HG02610 (cell line): ENCODE measurements at regions not wholly inside any gene's neighbourhood (a gene's known extent, or its start where the extent isn't known, plus 50 kb on each side); places are given as distances from the start of the nearest gene placed in this dataset.

Experiments used
- ATAC-seq: cut with Tn5 transposase; IDR thresholded peaks from one replicate; pipeline ENCODE4 v1.9.1; 2021; ENCODE audit warnings: mild to moderate bottlenecking, moderate library complexity; ENCODE audit not compliant: unreplicated experiment

- ATAC-seq, result no peak
Observed at GRCh38 chr10:78504181-78504580, 470.5 kb downstream of the RPS24 start.

DNA sequence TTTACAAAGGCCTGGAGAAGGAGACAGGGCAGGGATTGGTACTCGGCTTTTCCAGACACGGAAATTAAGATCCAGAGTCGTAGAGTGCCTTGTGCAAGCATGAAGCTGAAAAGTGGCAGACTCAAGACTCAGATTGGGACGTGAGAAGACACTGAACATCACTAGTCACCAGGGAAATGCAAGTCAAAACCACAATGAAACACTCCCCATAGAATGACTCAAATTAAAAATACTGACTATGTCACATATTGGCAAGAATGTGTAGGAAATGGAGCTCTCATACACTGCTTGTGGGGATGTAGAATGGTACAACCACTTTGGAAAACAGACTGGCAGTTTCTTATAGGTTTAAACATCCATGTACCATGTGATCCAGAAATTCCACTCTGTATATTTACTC is 472.0 kb downstream of the RPS24 start:
- ATAC-seq, result no peak

DNA sequence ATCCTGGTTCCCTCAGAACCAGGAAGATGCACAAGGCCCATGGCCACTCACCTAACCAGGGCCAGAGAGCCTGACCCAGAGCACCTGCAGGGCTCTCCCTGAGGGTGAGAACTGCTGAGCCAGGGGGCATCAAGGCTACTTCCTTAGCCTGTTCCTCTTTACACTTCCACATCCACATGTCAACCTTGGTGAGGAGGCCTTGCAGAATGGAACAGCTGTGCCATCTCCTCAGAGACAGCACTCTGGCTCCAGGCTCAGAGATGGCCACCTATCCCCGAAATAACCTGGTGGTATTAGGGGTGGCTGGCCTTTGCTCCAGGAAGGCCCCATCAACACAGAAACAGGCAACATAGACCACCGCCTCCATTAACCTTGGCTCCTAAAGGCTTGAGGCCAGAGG is 473.0 kb downstream of the RPS24 start:
- ATAC-seq, result no peak

DNA sequence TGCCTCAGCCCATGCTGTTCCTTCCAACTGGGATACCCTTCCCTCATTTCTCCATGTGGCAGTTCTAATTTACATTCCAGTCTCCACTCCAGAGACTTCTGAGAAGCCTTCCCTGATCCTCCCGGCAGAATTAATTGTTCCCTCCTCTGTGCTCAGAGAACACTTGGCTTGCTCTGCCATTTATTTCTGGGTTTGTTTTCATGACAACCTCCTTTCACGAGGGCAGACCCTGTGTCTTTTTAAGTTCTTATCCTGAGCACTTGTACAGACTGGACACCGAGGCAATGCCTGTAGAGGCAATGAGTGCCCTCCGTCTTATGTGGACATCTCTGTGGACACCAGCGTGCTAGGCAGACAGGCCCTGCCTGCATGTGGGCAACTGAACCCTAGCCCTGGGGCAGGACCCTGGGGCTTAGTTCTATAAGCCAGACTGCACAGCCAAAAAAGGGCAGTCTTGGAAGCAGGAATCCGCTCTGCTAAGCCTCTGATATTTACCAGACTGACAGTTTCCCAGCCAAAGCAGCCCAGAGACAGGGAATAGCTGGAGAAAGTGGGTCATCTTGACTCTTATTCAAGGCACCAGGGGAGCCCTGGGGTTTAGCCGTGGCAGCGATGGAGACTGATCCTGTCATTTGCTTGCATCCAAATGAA is 474.0 kb downstream of the RPS24 start:
- no peak for ATAC-seq

- no peak for ATAC-seq
Observed at GRCh38 chr10:78508955-78509748, 475.5 kb downstream of the RPS24 start.

DNA sequence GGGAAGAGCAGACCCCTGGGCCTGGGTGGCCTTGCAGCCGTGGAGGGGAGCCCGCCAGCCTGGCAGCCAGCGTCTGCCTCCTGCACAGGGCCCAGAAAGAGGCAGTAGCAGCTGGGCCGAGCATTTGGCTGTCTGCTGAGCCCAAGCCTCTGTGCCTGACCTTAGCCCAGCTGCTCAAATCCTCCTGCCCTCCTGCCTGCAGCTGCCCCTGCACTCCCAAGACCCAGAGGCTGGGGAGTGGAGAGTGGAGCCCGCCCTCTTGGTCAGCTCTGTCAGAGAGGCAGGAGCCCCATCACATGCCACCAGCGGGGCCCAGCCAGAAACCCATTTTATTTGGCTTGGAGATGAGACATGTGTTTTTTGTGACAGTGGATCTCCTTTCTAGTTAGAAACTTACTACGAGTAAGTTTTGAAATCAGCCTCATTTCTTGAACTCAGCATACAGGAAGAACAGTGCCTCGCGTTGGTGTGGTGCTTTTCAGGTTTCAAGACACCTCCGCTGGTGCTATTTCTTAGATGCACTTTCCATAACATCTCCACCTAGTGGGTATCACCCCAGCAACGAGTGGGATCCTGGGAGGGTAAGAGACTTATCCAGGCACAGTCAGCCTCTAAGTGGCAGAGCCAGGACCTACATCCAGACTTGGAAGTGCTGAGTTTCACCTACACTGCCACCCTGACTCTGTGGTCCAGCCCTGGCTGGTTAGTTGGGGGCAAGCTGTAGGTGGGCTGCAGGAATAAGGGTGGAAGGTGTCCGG is 477.1 kb downstream of the RPS24 start:
- no peak for ATAC-seq

DNA sequence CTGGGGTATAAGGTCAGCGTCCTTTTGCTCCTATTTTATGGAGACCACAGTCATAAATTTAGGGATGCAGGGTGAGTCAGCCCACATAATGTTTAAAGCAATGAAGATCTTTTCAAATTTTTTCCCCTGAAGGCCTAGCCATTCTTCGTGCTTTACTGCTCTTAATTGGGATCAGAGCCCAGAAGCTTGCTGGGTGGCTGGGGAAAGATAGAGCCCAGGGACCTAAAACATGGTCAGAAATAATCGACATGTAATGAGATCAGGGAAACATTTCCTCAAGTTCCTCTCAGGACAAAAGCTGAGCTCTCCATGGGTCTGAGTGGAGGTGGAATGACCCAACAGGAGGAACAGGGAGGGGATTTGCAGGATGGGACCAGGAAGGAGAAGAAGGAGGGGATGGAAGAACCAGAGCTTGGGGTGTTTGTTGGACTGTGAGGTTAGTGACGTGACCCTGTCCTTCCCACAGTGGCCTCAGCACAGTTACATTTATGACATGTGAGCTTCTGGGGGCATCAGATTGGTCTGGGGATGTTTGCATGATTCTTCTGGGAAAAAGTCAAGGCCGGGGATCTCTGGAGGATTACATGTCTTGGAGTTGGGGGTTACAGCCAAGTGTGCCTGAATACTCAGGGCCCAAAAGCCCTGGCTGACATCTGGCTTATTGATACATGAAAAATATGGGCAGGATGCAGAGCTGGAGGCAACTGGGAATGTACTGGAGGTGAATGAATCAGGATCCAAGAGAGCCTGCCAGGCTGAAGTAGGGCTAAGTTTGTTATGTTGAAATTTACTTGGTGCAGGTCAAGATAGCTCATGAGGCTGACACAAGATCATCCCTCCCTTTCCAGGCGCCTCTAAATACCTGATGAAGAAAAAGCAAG is 477.9 kb downstream of the RPS24 start:
- no peak for ATAC-seq

GRCh38 chr10:78512205-78512550 is 478.5 kb downstream of the RPS24 start:
- ATAC-seq, result no peak

DNA sequence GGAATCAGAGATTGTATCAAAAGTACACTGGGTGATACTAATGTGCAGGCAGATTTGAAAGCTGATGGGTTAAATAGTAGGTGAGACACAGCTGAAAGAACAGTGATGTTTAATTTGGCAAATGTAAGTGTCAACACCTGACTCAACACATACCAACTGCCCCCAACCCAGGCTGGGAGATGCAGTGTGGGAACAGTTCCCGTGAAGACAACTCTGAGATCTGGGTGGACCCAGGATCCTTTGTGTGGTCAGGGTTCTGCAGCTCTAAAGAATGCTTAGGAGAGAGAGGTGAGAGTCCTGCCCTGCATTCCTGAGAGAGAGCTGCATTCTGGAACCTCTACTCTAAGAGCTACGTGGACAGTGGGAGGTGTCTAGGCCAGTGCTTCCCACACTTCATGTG is 479.7 kb downstream of the RPS24 start:
- no peak for ATAC-seq

DNA sequence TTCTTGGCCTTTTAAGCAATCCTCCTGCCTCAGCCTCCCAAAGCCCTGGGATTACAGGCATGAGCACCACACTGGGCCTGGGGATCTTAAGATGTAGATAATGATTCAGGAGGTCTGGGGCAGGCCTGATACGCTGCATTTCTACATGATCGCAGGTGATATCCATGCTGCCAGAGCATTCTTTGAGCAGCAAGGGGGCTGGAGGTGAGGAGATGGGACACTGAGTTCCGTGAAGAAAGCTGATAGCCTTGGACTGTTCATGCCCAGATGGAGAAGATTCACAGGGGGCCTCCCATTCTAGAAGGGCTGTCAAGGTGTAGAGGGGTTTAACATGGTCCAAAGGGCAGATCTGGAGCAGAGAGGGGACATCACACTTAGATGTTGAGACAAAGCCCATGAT is 480.3 kb downstream of the RPS24 start:
- ATAC-seq, result no peak

DNA sequence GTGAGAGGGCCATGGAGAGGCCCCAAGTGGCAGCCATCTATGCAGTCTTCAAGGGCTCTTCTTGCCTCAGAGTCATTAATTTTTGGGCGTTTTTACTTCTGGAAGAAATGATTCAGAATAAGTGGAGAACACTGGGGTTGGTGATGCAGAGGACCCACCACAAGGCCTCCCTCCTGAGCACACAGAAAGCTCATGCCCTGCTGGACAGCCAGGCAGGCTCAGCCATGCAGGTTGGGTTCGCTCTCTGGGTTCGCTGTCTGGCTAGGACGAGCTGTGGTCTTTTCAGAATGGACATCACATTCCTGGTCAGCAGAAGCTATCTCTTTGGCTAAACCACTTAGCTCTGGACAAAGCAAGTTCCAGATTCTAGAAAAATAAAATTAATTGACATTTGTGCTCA is 480.8 kb downstream of the RPS24 start:
- ATAC-seq, result no peak

DNA sequence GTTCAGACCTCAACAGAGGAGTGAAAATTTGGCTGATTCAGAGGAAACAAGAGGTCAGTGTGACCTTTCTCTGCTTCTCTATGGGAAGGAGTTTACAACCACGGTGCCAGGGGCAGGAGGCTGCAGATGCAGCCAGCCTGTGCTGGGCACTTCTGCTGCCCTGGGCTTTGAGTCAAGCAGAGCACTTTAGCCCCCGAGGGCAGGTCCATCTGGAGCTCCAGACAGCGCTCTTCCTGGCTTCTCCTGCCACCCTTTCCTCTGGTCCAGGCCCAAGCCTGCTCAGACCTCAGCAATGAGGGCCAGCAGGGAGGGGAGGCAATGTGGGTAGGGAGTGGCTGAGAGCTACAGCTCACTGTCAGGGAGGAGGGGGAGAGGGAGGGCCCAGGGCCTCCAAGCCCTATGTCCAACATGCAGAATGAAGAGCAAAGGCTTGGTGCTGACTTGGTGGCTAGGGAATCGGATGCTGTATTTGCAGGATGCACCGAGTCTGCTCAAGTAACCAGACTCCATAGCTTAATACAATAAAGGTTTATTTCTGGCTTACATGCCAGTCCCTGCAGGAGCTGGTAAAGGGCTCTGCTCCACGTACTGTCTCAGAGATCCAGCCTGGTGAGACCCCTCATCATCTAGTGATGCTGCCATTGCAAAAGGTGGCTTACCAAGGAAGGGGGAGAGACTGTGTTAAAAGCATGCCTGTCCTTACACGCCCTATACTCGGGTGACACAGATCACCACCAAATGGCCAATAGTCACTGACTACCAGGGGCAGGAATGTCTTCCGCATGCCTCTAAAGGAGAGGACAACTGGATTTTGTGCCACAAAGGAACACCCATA is 481.6 kb downstream of the RPS24 start:
- no peak for ATAC-seq

GRCh38 chr10:78515873-78516153 is 482.1 kb downstream of the RPS24 start:
- no peak for ATAC-seq

- no peak for ATAC-seq
Observed at GRCh38 chr10:78516236-78516635, 482.6 kb downstream of the RPS24 start.

- no peak for ATAC-seq
Observed at GRCh38 chr10:78516756-78517155, 483.1 kb downstream of the RPS24 start.

- no peak for ATAC-seq
Observed at GRCh38 chr10:78518224-78518623, 484.6 kb downstream of the RPS24 start.

DNA sequence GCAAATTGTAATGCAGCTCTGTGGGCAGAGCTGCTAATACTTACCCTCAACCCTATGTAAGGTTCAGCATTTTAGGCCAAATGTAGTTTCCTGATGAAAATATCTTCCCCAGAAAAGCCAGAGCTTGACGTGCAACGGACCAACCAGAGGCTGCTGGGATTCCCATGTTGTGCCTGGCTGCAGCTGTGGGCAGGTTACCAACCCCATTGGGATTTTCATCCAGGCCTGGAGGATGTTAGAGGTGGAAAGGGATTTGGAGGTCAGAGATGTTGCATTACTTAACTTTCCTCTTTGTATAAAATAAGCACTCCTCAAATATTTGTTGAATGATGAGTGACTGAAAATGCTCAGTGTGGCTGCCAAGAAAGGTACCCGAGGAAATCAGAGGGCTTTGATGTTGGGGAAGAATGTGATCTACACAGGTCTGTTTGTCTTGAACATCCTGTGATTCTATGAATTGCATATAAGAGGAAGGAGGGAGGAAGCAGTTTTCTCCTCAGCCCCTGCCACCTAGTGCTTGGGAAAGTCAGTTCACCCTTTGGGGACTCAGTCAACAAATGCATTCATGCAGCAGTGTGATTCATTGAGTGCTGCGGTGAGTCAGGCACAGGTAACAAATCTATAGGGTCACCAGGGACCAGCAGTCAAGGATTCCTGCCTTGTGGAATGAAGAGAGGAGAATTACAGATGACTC is 487.2 kb downstream of the RPS24 start:
- ATAC-seq, result no peak

DNA sequence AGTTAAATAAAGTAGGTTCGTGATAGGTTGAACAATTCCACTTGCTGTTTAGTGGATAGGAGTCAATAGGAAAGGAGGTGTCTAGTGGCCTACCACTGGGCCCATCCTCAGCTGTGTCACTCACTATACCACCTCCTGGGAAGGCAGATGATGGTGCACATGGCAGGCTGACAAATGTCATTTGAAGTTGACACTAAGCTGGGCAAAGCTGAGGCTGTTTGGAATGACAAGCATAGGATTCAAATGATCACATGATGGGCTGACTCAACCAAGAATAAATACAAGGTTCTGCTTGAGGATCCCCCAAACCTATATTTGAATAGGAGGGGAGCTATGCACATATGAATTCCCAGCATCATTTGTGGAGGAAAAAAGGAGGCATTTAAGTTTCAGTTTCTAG is 489.8 kb downstream of the RPS24 start:
- ATAC-seq, result no peak

DNA sequence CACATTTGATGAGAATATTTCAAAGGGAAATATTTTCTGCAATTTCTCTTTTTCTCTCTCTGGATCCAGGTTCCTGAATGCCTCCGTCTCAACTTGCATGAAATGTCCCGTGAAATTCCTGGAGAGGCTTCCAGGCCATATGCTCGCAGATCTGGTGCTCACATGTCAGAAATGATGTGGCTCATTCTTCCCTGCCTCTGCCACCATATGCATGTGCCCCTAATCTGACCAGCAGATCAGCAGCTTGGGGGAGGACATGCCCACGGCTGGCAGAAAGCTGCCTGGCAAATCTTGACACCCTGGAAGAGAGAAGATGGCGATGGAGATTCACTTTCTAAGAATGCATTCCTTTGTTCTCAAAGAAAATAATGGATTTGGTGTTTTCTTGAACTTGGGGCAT is 490.7 kb downstream of the RPS24 start:
- no peak for ATAC-seq

DNA sequence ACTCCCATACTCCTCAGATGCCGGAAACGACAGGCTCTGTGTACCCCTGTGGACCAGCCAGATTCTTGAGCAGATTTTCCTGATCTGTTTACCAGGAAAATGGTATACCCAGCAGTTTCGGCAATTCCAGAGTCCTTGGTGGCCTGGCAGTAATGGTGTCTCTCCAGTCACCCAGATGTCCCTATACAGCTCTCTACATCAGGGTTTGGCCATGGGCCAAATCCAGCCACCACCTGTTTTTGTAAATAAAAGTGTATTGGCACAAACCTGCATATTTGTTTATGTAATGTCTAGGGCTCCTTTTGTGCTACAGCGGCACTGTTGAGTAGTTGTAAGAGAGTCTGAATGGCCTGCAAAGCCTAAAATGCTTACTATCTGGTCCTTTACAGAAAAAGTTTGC is 491.3 kb downstream of the RPS24 start:
- no peak for ATAC-seq
